Right cardiac atrium (tissue), 5 donors: ENCODE measurements at regions not wholly inside any gene's neighbourhood (a gene's known extent, or its start where the extent isn't known, plus 50 kb on each side); places are given as distances from the start of the nearest gene placed in this dataset.

Source experiments
- ATAC-seq, 2 donors: fragments of 200-7000 bp; cut with Tn5 transposase; one replicate each; pipeline versions ENCODE4 v1.8.0 to v1.9.1; 2020; ENCODE audit warnings: moderate library complexity in 2 of 2, mild to moderate bottlenecking in 1 of 2
- DNase-seq, 3 donors: peaks; one replicate each; pipeline ENCODE4 v3.0.0-alpha.2; 2020
- H3K27ac ChIP-seq: one replicate; pipeline ENCODE4 v1.5.1; 2013; ENCODE audit warnings: mild to moderate bottlenecking, low read length, control low read depth, moderate library complexity
- H3K27me3 ChIP-seq: one replicate; pipeline ENCODE4 v1.6.1; 2013; ENCODE audit not compliant: control insufficient read depth, insufficient read depth
- H3K4me1 ChIP-seq: one replicate; pipeline ENCODE4 v1.6.1; 2013; ENCODE audit warnings: low read length; ENCODE audit not compliant: control insufficient read depth, insufficient read depth
- H3K4me3 ChIP-seq: one replicate; pipeline ENCODE4 v1.5.1; 2013; ENCODE audit warnings: low read length, control low read depth
- H3K9me3 ChIP-seq: one replicate; pipeline ENCODE4 v1.6.1; 2013; ENCODE audit warnings: low read length; ENCODE audit not compliant: control insufficient read depth
- WGBS: extraction: QIAGEN DNeasy Blood & Tissue Kit; methylation state at CpG from one replicate; pipeline ENCODE4 v1.1.7; 2013; 5-methylcytosine and 5-hydroxymethylcytosine counted together
- intact Hi-C, 4 donors: fragments of 100-400 bp; cut with DNase I; formaldehyde crosslinking; loops; one replicate each; pipeline versions ENCODE4 v1.11.0 to v1.14.0; 2022 to 2023
- donor health status: healthy with polysubstance abuse.
- donor health status: DM: no; HTN: yes; CAD: no.
- donor health status: DM: no; HTN: no; CAD: no.
- donor health status: DM: no; HTN: yes; CAD: no; lungs with severe emphysema.
- donor health status: DM: yes; HTN: yes; CAD: no.

GRCh38 chr19:27993619-27994570, 1219.1 kb downstream of the UQCRFS1 start:
- H3K4me3 ChIP-seq, result no peak overlapping the region
- no peaks in the 10 kb centered on the region for H3K27me3 ChIP-seq
- no peak overlapping the region for H3K27ac ChIP-seq
- DNase-seq (no peak), ATAC-seq (no peak)
- intact Hi-C loops, result no loop called here
- no peaks in the 10 kb centered on the region for H3K4me1 ChIP-seq
- H3K9me3 ChIP-seq, result no peaks in the 10 kb centered on the region
- WGBS, result 41% methylated on average over 6 of the region's 6 CpGs

DNA sequence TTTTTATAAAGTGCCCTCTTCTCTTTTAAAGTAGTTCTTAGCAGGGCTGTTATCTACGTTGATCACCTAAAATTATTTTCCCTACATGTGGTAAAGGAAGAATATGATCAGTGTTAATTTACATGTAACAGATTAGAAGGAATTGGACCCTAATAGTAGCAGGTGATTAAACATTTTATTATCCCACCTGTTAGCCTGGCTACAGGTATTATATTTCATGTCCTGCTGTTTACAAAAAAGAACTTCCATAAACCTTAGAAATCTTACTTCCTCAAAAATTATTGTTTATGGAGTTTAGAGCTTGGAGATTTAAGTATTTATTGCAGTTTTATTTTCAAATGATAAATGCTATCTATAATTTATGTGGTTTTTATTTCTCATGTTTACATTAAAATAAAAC, 1226.7 kb downstream of the UQCRFS1 start:
- ATAC-seq, result no peak
- intact Hi-C loops, result no loop called here
- 80% methylated on average over 1 of the region's 1 CpG for WGBS
- H3K27ac ChIP-seq, result no peak overlapping the region
- no peaks in the 10 kb centered on the region for H3K4me1 ChIP-seq
- no peaks in the 10 kb centered on the region for H3K27me3 ChIP-seq
- no peaks in the 10 kb centered on the region for H3K9me3 ChIP-seq
- no peak for DNase-seq
- no peak overlapping the region for H3K4me3 ChIP-seq

GRCh38 chr19:27975419-27976005, 1237.4 kb downstream of the UQCRFS1 start:
- intact Hi-C loops, result loop anchor here in 1 of 4 donors (10.0 kb wide), 1 partner anchor 349 kb away; no protein-coding TSS in a partner anchor
- DNase-seq, result no peak
- Histone ChIP-seq H3K9me3 (no peaks in the 10 kb centered on the region), H3K4me3 (no peak overlapping the region), H3K27me3 (no peaks in the 10 kb centered on the region), H3K27ac (no peak overlapping the region), H3K4me1 (no peaks in the 10 kb centered on the region)
- 76% methylated on average over 5 of the region's 5 CpGs for WGBS
- no peak for ATAC-seq

GRCh38 chr19:27974082-27974513, 1238.9 kb downstream of the UQCRFS1 start:
- intact Hi-C loops, result loop anchor here (5.0 to 10.0 kb wide), 2 partner anchors 351 to 353 kb away; no protein-coding TSS in a partner anchor
- Histone ChIP-seq H3K4me3 (no peak overlapping the region), H3K27ac (no peak overlapping the region), H3K4me1 (no peaks in the 10 kb centered on the region), H3K27me3 (no peaks in the 10 kb centered on the region), H3K9me3 (no peaks in the 10 kb centered on the region)
- ATAC-seq (peak; percentile 51 to 54), DNase-seq (peak in 1 of 3 donors; percentile 46)
- WGBS, result 13% methylated on average over 2 of the region's 2 CpGs

DNA sequence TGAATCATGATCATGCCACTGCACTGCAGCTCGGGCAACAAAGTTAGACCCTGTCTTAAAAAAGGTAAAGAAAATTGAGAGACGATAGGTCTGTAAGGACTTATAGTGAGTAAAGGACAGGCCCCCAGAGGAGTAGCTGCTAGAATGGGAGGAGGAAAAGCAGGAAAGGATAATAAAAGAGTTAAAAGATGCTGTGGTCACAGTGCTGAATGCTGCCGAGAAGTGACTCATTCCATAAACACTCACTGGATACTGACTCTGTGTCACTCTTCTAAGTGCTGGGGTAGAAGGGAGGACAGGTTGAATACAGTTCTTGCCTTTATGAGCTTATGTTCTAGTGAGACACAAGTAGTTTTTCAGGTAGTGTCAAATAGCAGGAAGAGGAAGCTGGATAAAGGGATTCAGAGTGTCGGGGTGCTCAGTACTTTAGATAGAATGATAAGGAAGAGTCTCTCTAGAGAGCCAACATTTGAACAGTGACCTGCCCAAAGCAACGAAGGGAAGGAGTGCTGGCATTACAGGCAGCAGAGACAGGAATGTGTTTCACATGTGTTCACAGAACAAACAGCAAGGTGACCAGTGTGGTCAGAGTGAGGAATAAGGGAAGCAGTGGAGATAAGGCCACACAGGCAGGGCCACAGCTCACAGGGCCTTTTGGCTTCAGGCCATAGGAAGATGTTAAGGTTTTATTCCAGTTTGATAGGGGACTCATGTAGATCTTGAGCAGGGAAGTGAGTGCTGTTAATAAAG, 1240.5 kb downstream of the UQCRFS1 start:
- Histone ChIP-seq H3K27me3 (no peaks in the 10 kb centered on the region), H3K4me1 (no peaks in the 10 kb centered on the region), H3K27ac (no peak overlapping the region), H3K4me3 (no peak overlapping the region), H3K9me3 (no peaks in the 10 kb centered on the region)
- intact Hi-C loops, result loop anchor here (5.0 to 10.0 kb wide), 2 partner anchors 352 to 355 kb away; no protein-coding TSS in a partner anchor
- no peak for ATAC-seq
- WGBS, result 38% methylated on average over 5 of the region's 5 CpGs
- DNase-seq, result no peak

DNA sequence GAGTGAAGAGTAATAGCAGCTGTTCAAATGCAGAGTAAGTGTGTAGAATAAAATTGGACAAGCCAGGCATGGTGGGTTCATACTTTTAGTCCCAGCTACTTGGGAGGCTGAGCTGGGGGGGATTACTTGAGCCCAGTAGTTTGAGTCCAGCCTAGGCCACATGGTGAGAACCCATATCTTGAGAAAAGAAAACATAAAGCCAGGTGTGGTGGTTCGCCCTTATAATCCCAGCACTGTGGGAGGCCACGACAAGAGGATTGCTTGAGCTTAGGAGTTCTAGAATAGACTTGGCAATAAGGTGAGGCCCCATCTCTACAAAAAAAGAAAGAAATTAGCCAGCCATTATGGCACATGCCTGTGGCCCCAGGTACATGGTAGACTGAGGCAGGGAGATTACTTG, 1241.1 kb downstream of the UQCRFS1 start:
- Histone ChIP-seq H3K27ac (no peak overlapping the region), H3K27me3 (no peaks in the 10 kb centered on the region), H3K4me1 (no peaks in the 10 kb centered on the region), H3K9me3 (no peaks in the 10 kb centered on the region), H3K4me3 (no peak overlapping the region)
- no peak for ATAC-seq
- 91% methylated on average over 2 of the region's 2 CpGs for WGBS
- intact Hi-C loops, result loop anchor here (5.0 to 10.0 kb wide), 2 partner anchors 353 to 355 kb away; no protein-coding TSS in a partner anchor
- DNase-seq, result no peak

- Histone ChIP-seq H3K27me3 (no peaks in the 10 kb centered on the region), H3K27ac (no peak overlapping the region), H3K4me3 (no peak overlapping the region), H3K9me3 (no peaks in the 10 kb centered on the region), H3K4me1 (no peaks in the 10 kb centered on the region)
- WGBS, result 44% methylated on average over 5 of the region's 5 CpGs
- intact Hi-C loops, result loop anchor here (5.0 to 10.0 kb wide), 2 partner anchors 354 to 356 kb away; no protein-coding TSS in a partner anchor
- ATAC-seq (no peak), DNase-seq (no peak)
Measured at GRCh38 chr19:27971071-27971470, 1241.9 kb downstream of the UQCRFS1 start.

DNA sequence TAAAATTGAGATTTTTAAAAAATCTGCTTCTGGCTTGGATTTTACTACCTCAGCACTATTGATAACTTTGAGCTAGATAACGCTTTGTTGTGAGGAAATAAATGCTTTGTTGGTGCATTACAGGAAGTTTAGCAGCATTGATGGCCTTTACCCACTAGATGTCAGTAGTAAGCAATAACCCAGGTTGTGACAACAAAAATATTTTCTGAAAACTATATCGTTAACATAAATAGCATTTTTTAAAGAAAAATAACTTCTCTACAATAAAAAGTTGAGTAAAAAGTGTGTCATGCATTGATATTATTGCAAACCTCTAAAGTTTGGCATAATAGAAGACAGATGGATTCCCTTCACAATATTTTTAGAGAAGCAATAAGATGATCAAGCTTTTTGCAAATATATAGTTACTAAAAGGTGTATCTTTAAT, 1246.5 kb downstream of the UQCRFS1 start:
- Histone ChIP-seq H3K4me3 (no peak overlapping the region), H3K27ac (no peak overlapping the region), H3K4me1 (no peaks in the 10 kb centered on the region), H3K27me3 (no peaks in the 10 kb centered on the region), H3K9me3 (no peaks in the 10 kb centered on the region)
- no peak for DNase-seq
- no peak for ATAC-seq
- WGBS, result 14% methylated on average over 2 of the region's 2 CpGs
- intact Hi-C loops, result loop anchor here in 1 of 4 donors (10.0 kb wide), 1 partner anchor 748 kb away; no protein-coding TSS in a partner anchor

GRCh38 chr19:27964185-27964584, 1248.8 kb downstream of the UQCRFS1 start:
- intact Hi-C loops, result loop anchor here in 1 of 4 donors (10.0 kb wide), 1 partner anchor 751 kb away; no protein-coding TSS in a partner anchor
- Histone ChIP-seq H3K27me3 (peaks cover 2% of the 10 kb centered on the region), H3K4me3 (no peak overlapping the region), H3K4me1 (no peaks in the 10 kb centered on the region), H3K9me3 (no peaks in the 10 kb centered on the region), H3K27ac (no peak overlapping the region)
- DNase-seq, result no peak
- ATAC-seq, result no peak

DNA sequence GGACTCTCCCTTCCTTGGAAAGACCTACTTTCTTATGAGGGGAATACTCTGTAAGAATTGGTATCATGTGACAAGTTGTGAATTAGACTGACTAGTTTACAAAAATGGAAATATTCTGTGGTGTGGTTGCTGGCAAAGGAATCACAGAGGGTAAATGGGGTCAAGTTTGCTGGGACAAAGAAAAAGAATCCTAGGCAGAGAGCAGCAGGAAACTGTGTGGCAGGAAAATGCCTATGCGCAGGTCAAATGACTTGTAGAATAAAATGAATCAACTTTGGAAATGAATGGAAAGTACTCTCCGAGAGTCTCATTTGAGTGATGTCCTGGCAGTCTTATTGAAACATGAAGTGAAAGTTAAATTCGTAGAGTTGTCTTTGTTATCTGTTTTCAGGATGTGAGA, 1250.7 kb downstream of the UQCRFS1 start:
- intact Hi-C loops, result loop anchor here in 1 of 4 donors (10.0 kb wide), 1 partner anchor 753 kb away; no protein-coding TSS in a partner anchor
- ATAC-seq (no peak), DNase-seq (no peak)
- Histone ChIP-seq H3K27me3 (peaks cover 2% of the 10 kb centered on the region), H3K4me3 (no peak overlapping the region), H3K9me3 (no peaks in the 10 kb centered on the region), H3K4me1 (no peaks in the 10 kb centered on the region), H3K27ac (no peak overlapping the region)
- 23% methylated on average over 3 of the region's 3 CpGs for WGBS
